K562 (cell line): ENCODE measurements at regions not wholly inside any gene's neighbourhood (a gene's known extent, or its start where the extent isn't known, plus 50 kb on each side); places are given as distances from the start of the nearest gene placed in this dataset.

Experiments used
- ATAC-seq: fragments of 200-7000 bp; cut with Tn5 transposase; 3 replicates; pipeline ENCODE4 v1.9.1; 2020; ENCODE audit warnings: moderate library complexity
- BruUV-seq: library from RNA; stranded (reverse); fragments of 400-500 nt; replicated peaks from 2 replicates; lab custom pipeline; 2021; lab: Mats Ljungman, UMichigan
- CTCF ChIA-PET: fragments of 300-600 bp; formaldehyde crosslinking; extraction: SDS; loops from one replicate; lab custom pipeline; 2021; ENCODE audit warnings: low intra/inter-chr PET ratio; lab: Yijun Ruan, JAX
- POLR2A ChIA-PET: fragments of 300-600, 350-650 bp; sonication (Branson Sonifier 250); formaldehyde crosslinking; extraction: SDS; loops from one replicate; lab custom pipeline; 2021; ENCODE audit warnings: antibody characterized with exemption, inconsistent platforms; lab: Yijun Ruan, JAX
- DNase-seq, 4 experiments: peaks; one replicate each; pipeline versions ENCODE4 v3.0.0 to v3.0.0-alpha.2; 2011 to 2018; ENCODE audit warnings: low spot score in 3 of 4, mixed read lengths in 3 of 4; ENCODE audit errors: extremely low read depth in 1 of 4
- FAIRE-seq: peaks from 2 replicates; lab custom pipeline; 2011; peaks lifted over from hg19 to GRCh38; lab: Jason Lieb, UNC
- H2AFZ ChIP-seq: 2 replicates; pipeline ENCODE4 v1.6.0; 2011; ENCODE audit warnings: low read depth, low read length, control low read depth, inconsistent platforms
- H3K27ac ChIP-seq: fragments of 200-600 bp; 3 replicates; pipeline ENCODE4 v1.8.0; 2011; ENCODE audit warnings: low read depth, mild to moderate bottlenecking, control low read depth, inconsistent platforms, low read length, moderate library complexity, mixed read lengths; ENCODE audit errors: extremely low read depth
- H3K27me3 ChIP-seq, 2 experiments: fragments of 300-600 bp in 1 of 2; 2 replicates in 1 of 2; 3 replicates in 1 of 2; pipeline versions ENCODE4 v1.6.0 to v1.8.0; 2011; ENCODE audit warnings: inconsistent platforms in 2 of 2, low read length in 2 of 2, mild to moderate bottlenecking in 1 of 2, mixed read lengths in 1 of 2, moderate library complexity in 1 of 2; ENCODE audit not compliant: control insufficient read depth in 2 of 2, insufficient read depth in 2 of 2
- H3K36me3 ChIP-seq: fragments of 300-600 bp; 3 replicates; pipeline ENCODE4 v1.8.0; 2011; ENCODE audit warnings: mild to moderate bottlenecking, low read length, inconsistent platforms; ENCODE audit not compliant: control insufficient read depth, insufficient read depth
- H3K4me1 ChIP-seq, 2 experiments: fragments of 200-600 bp in 1 of 2; replicated peaks in 1 of 2; 2 replicates in 1 of 2; 3 replicates in 1 of 2; pipeline versions ENCODE4 v1.5.1 to v1.8.0; 2011; ENCODE audit warnings: inconsistent platforms in 2 of 2, low read length in 2 of 2, mild to moderate bottlenecking in 1 of 2, mixed read lengths in 1 of 2, moderate library complexity in 1 of 2; ENCODE audit not compliant: control insufficient read depth in 2 of 2, insufficient read depth in 2 of 2
- H3K4me2 ChIP-seq: 2 replicates; pipeline ENCODE4 v1.6.1; 2011; ENCODE audit warnings: low read length, control low read depth, inconsistent platforms, mixed read lengths; ENCODE audit not compliant: insufficient read depth
- H3K4me3 ChIP-seq: fragments of 200-600 bp; sonication (generic), shearing (Covaris generic); 2 replicates; pipeline ENCODE4 v1.5.1; 2016; ENCODE audit warnings: control low read depth, inconsistent platforms
- H3K79me2 ChIP-seq: fragments of 200-600 bp; 3 replicates; pipeline ENCODE4 v1.8.0; 2011; ENCODE audit warnings: low read length, inconsistent platforms; ENCODE audit not compliant: control insufficient read depth, insufficient read depth
- H3K9ac ChIP-seq, 2 experiments: 2 replicates each; pipeline versions ENCODE4 v1.6.0 to v1.6.1; 2011; ENCODE audit warnings: low read depth in 2 of 2, low read length in 2 of 2, control low read depth in 1 of 2, inconsistent platforms in 1 of 2, mild to moderate bottlenecking in 1 of 2, mixed read lengths in 1 of 2; ENCODE audit not compliant: insufficient read depth in 1 of 2
- H3K9me1 ChIP-seq: one replicate; pipeline ENCODE4 v1.6.0; 2011; ENCODE audit warnings: inconsistent platforms, mild to moderate bottlenecking, low read length, moderate library complexity; ENCODE audit not compliant: control insufficient read depth, insufficient read depth
- H3K9me3 ChIP-seq: replicated peaks from 2 replicates; pipeline ENCODE4 v1.5.1; 2011; ENCODE audit warnings: low read depth, low read length, inconsistent platforms; ENCODE audit not compliant: control insufficient read depth, insufficient read depth
- H4K20me1 ChIP-seq: replicated peaks from 2 replicates; pipeline ENCODE4 v1.6.1; 2011; ENCODE audit warnings: low read length, inconsistent platforms, mixed read lengths; ENCODE audit not compliant: control insufficient read depth, insufficient read depth
- KLF13 ChIP-seq: fragments of 450-650 bp; IDR thresholded peaks from 2 replicates; pipeline ENCODE4 v1.6.1; 2016; ENCODE audit warnings: missing genetic modification characterization, low read depth, mild to moderate bottlenecking, missing compliant biosample characterization, moderate library complexity, borderline replicate concordance
- SOX6 ChIP-seq: fragments of 450-650 bp; IDR thresholded peaks from 2 replicates; pipeline ENCODE4 v1.6.1; 2014; ENCODE audit warnings: mild to moderate bottlenecking
- ZSCAN29 ChIP-seq: fragments of 450-650 bp; IDR thresholded peaks from 2 replicates; pipeline ENCODE4 v1.6.1; 2017
- WGBS: fragments of 100-300 bp; shearing (Covaris generic); methylation state at CpG from one replicate; pipeline ENCODE4 v1.1.6; 2016; ENCODE audit warnings: low coverage, mixed read lengths; ENCODE audit not compliant: insufficient coverage; ENCODE audit errors: missing lambda C conversion rate; 5-methylcytosine and 5-hydroxymethylcytosine counted together
- in situ Hi-C: fragments of 300-500 bp; cut with MboI; formaldehyde crosslinking; loops from 4 replicates; pipeline ENCODE4 v1.15.0; 2018; ENCODE audit warnings: inconsistent platforms, mixed read lengths
- intact Hi-C: fragments of 100-400 bp; cut with micrococcal nuclease; formaldehyde crosslinking; loops from 2 replicates; pipeline ENCODE4 v1.14.2; 2022
- TF ChIP-seq, protein P1 (sequence below): fragments of 250-450 bp; sonication (Bioruptor Pico); IDR thresholded peaks from 2 replicates; pipeline ENCODE4 v1.5.0; 2021; ENCODE audit warnings: mild to moderate bottlenecking, borderline replicate concordance
- TF ChIP-seq, protein P2 (sequence below): fragments of 450-650 bp; formaldehyde crosslinking; IDR thresholded peaks from 2 replicates; pipeline ENCODE4 v1.4.0; 2020; ENCODE audit warnings: mild to moderate bottlenecking, moderate library complexity
- TF ChIP-seq, protein P3 (sequence below): fragments of 250-450 bp; sonication (Bioruptor Pico); IDR thresholded peaks from 2 replicates; pipeline ENCODE4 v1.8.0; 2021; ENCODE audit warnings: borderline replicate concordance, mild to moderate bottlenecking, moderate library complexity; ENCODE audit not compliant: poor library complexity, severe bottlenecking

DNA sequence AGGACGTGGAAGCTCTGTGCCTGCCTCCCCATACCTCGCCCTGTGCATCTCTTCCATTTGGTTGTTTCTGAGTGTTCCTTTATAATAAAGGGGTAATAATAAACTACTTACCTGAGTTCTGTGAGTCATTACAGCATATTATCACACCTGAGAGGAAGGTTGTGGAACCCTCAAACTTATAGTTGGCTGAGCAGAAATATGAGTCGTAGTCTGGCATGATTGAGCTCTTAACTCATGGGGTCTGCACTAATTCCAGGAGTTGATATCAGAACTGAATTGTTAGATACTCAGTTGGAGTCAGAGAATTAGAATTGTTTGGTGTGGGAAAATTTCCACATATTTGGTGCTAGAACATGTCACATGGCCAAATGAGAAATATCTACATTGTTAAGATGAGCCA lies 52.4 kb upstream of the HTR2A start:
- no TSS peak for BruUV-seq
- in situ Hi-C loops (no loop called here), intact Hi-C loops (no loop called here)
- no peaks in the 10 kb centered on the region for H4K20me1 ChIP-seq
- no peaks in the 10 kb centered on the region for H3K79me2 ChIP-seq
- H3K9me1 ChIP-seq, result no peaks in the 10 kb centered on the region
- H3K9ac ChIP-seq, result no peak overlapping the region
- TF ChIP-seq, protein P1, sequence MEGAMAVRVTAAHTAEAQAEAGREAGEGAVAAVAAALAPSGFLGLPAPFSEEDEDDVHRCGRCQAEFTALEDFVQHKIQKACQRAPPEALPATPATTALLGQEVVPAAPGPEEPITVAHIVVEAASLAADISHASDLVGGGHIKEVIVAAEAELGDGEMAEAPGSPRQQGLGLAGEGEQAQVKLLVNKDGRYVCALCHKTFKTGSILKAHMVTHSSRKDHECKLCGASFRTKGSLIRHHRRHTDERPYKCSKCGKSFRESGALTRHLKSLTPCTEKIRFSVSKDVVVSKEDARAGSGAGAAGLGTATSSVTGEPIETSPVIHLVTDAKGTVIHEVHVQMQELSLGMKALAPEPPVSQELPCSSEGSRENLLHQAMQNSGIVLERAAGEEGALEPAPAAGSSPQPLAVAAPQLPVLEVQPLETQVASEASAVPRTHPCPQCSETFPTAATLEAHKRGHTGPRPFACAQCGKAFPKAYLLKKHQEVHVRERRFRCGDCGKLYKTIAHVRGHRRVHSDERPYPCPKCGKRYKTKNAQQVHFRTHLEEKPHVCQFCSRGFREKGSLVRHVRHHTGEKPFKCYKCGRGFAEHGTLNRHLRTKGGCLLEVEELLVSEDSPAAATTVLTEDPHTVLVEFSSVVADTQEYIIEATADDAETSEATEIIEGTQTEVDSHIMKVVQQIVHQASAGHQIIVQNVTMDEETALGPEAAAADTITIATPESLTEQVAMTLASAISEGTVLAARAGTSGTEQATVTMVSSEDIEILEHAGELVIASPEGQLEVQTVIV, result no peak
- TF ChIP-seq KLF13 (tag) (no peak), SOX6 (no peak), ZSCAN29 (no peak)
- TF ChIP-seq, protein P2, sequence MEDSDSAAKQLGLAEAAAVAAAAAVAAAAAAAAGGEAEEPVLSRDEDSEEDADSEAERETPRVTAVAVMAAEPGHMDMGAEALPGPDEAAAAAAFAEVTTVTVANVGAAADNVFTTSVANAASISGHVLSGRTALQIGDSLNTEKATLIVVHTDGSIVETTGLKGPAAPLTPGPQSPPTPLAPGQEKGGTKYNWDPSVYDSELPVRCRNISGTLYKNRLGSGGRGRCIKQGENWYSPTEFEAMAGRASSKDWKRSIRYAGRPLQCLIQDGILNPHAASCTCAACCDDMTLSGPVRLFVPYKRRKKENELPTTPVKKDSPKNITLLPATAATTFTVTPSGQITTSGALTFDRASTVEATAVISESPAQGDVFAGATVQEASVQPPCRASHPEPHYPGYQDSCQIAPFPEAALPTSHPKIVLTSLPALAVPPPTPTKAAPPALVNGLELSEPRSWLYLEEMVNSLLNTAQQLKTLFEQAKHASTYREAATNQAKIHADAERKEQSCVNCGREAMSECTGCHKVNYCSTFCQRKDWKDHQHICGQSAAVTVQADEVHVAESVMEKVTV (CRISPR knock-in tag), result no peak
- TF ChIP-seq, protein P3, sequence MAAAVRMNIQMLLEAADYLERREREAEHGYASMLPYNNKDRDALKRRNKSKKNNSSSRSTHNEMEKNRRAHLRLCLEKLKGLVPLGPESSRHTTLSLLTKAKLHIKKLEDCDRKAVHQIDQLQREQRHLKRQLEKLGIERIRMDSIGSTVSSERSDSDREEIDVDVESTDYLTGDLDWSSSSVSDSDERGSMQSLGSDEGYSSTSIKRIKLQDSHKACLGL (CRISPR knock-in tag), result no peak
- ChIA-PET CTCF (no interaction called here), POLR2A (no interaction called here)
- H3K4me3 ChIP-seq, result no peak overlapping the region
- no peak overlapping the region for H3K4me2 ChIP-seq
- WGBS, result 0% methylated on average over 2 of the region's 3 CpGs
- no peaks in the 10 kb centered on the region for H3K27me3 ChIP-seq
- FAIRE-seq (no peak), DNase-seq (no peak), ATAC-seq (no peak)
- H3K4me1 ChIP-seq, result no peaks in the 10 kb centered on the region
- no peaks in the 10 kb centered on the region for H3K36me3 ChIP-seq
- H3K27ac ChIP-seq, result no peak overlapping the region
- no peak overlapping the region for H2AFZ ChIP-seq
- no peaks in the 10 kb centered on the region for H3K9me3 ChIP-seq
